BLaER1 treated with 17β-estradiol and CSF1 and Interleukin-3, amounts not matched to agents 10 nM and 100 nM (cell line): ENCODE measurements at regions not wholly inside any gene's neighbourhood (a gene's known extent, or its start where the extent isn't known, plus 50 kb on each side); places are given as distances from the start of the nearest gene placed in this dataset.
"Not testable (repeated sequence)": the region's sequence is repeated elsewhere in the genome, so short reads cannot be mapped to it uniquely, and the experiment has no call there.

Source experiments
- H3K27ac ChIP-seq, 11 experiments: shearing (Covaris generic); formaldehyde crosslinking; 2 replicates each; pipeline ENCODE4 v1.8.1; 2022
- H3K27me3 ChIP-seq, 11 experiments: shearing (Covaris generic); formaldehyde crosslinking; 2 replicates each; pipeline ENCODE4 v1.8.1; 2022
- H3K36me3 ChIP-seq, 11 experiments: shearing (Covaris generic); formaldehyde crosslinking; 2 replicates each; pipeline ENCODE4 v1.8.1; 2022
- H3K4me1 ChIP-seq, 10 experiments: shearing (Covaris generic); formaldehyde crosslinking; 2 replicates each; pipeline ENCODE4 v1.8.1; 2022
- H3K4me2 ChIP-seq, 11 experiments: shearing (Covaris generic); formaldehyde crosslinking; 2 replicates each; pipeline ENCODE4 v1.8.1; 2022
- H3K4me3 ChIP-seq, 10 experiments: shearing (Covaris generic); formaldehyde crosslinking; 2 replicates each; pipeline ENCODE4 v1.8.1; 2022
- H3K9ac ChIP-seq, 11 experiments: shearing (Covaris generic); formaldehyde crosslinking; 2 replicates each; pipeline ENCODE4 v1.8.1; 2022
- H3K9me3 ChIP-seq, 11 experiments: shearing (Covaris generic); formaldehyde crosslinking; replicated peaks in 1 of 11; 2 replicates each; pipeline ENCODE4 v1.8.1; 2022
- H4K20me1 ChIP-seq, 11 experiments: shearing (Covaris generic); formaldehyde crosslinking; 2 replicates each; pipeline ENCODE4 v1.8.1; 2022
- Cebpa-rat ChIP-seq, 11 experiments: shearing (Covaris generic); IDR thresholded peaks; 2 replicates each; pipeline ENCODE4 v1.8.1; 2022

DNA sequence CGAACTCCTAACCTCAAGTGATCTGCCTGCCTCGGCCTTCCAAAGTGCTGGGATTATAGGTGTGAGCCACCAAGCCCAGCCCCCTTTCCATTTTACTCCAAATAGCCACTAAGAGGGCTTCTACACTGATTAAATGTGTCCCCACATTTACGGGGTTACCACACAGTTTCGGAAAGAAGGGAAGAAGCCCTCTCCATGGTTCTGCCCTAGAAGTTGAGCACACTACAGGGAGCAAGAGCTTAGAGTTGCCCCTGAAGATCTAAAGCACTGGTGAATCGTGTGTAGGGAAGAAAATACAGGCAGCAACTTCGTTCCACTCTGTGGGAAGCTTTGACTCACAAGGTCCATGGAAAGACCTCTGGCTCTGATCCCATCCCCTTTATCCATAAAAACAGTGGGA lies 133.0 kb upstream of the PRKCQ start:
- H3K4me3 ChIP-seq, result no peak overlapping the region
- peaks cover 0 to 15% (median 8%) of the 10 kb centered on the region in 10 experiments; a peak in 8 of 20 replicates for H3K4me1 ChIP-seq
- H3K4me2 ChIP-seq, result no peak overlapping the region
- no peaks in the 10 kb centered on the region for H3K36me3 ChIP-seq
- no peaks in the 10 kb centered on the region for H3K27me3 ChIP-seq
- H3K27ac ChIP-seq, result no peak overlapping the region
- no peak overlapping the region for H3K9ac ChIP-seq
- no peaks in the 10 kb centered on the region for H3K9me3 ChIP-seq
- TF ChIP-seq Cebpa-rat (IDR thresholded peaks at IDR 0.05), result no peak
- H4K20me1 ChIP-seq, result no peaks in the 10 kb centered on the region

DNA sequence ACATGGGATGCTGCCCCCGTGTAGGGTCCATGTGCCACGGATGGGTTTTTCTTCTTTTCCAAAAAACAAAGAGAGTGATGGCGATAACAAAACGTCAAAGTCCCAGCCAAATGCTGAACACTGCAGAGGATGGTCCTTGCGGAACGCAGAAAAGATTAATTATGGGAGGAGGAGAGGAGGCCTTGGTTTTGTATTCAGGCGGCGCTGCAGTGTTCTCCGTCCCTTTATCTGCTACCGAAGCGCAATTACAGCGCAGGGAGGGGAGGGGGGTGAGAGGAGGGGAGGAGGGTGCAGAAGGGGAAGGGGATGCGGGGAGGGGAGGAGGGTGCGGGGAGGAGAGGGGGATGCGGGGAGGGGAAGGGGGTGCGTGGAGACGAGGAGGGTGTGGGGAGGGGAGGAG lies 131.8 kb upstream of the PRKCQ start:
- no peak overlapping the region for H3K4me3 ChIP-seq
- no peak overlapping the region for H3K27ac ChIP-seq
- no peaks in the 10 kb centered on the region for H3K9me3 ChIP-seq
- peaks cover 0 to 15% (median 8%) of the 10 kb centered on the region in 10 experiments; a peak in 8 of 20 replicates for H3K4me1 ChIP-seq
- H3K4me2 ChIP-seq, result 0 out of 22 replicates have a peak overlapping the region, but pooled peaks of 1 of the 11 experiments have one; percentile 20
- H3K27me3 ChIP-seq, result no peaks in the 10 kb centered on the region
- no peaks in the 10 kb centered on the region for H3K36me3 ChIP-seq
- H4K20me1 ChIP-seq, result no peaks in the 10 kb centered on the region
- H3K9ac ChIP-seq, result no peak overlapping the region
- no peak for TF ChIP-seq Cebpa-rat (IDR thresholded peaks at IDR 0.05)

DNA sequence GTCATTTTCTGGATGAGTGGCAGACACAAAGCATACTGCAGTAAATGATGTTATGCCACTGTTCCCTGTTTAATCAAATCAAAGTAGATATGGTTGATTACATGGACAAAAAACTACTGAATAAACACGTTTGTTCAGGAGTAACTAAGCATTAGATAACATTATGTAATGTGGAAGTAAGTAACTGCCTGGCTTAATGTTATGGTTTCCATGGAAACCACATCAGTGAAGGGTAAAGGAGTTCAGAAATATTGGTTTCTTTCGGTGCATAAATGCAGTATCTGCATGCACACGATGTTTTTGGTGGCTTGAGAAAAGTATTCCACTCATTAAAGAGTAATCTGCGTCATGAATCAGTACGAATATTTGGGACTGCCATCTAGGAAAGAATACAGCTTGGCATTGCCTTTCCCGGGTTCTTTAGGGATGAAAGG lies 131.3 kb upstream of the PRKCQ start:
- no peaks in the 10 kb centered on the region for H3K36me3 ChIP-seq
- H3K4me1 ChIP-seq, result peaks cover 0 to 15% (median 8%) of the 10 kb centered on the region in 10 experiments; a peak in 8 of 20 replicates
- no peak overlapping the region for H3K27ac ChIP-seq
- H3K4me3 ChIP-seq, result no peak overlapping the region
- H3K9ac ChIP-seq, result no peak overlapping the region
- no peaks in the 10 kb centered on the region for H3K27me3 ChIP-seq
- H3K4me2 ChIP-seq, result peak overlapping the region in 5 of 11 experiments; percentile 6 to 34 (median 23); a peak in 7 of 22 replicates
- TF ChIP-seq Cebpa-rat (IDR thresholded peaks at IDR 0.05), result no peak
- H4K20me1 ChIP-seq, result no peaks in the 10 kb centered on the region
- no peaks in the 10 kb centered on the region for H3K9me3 ChIP-seq

DNA sequence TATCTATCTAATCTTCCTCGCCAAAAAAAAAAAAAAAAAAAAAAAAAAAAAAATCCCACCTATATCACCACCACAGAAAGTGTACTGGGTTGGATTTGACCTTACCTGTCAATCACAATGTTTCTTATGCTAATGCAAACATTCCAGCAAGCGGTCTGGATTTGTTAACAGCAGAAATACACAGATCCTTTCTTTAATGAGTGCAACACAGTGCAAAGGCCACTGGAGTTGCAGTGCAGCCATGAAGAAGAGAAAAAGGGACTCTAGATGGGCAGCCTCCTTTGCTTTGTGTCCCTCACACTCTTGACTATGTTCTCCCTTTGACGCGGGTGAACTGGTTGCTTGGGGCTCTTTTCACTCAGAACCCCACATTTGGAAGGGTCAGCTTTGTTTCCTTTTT lies 127.3 kb upstream of the PRKCQ start:
- Histone ChIP-seq H4K20me1 (no peaks in the 10 kb centered on the region), H3K4me3 (no peak overlapping the region), H3K9ac (no peak overlapping the region), H3K4me1 (peaks cover 0 to 15% (median 8%) of the 10 kb centered on the region in 10 experiments; a peak in 8 of 20 replicates), H3K27ac (no peak overlapping the region), H3K9me3 (no peaks in the 10 kb centered on the region), H3K4me2 (no peak overlapping the region), H3K36me3 (no peaks in the 10 kb centered on the region), H3K27me3 (no peaks in the 10 kb centered on the region)
- TF ChIP-seq Cebpa-rat (IDR thresholded peaks at IDR 0.05), result no peak

DNA sequence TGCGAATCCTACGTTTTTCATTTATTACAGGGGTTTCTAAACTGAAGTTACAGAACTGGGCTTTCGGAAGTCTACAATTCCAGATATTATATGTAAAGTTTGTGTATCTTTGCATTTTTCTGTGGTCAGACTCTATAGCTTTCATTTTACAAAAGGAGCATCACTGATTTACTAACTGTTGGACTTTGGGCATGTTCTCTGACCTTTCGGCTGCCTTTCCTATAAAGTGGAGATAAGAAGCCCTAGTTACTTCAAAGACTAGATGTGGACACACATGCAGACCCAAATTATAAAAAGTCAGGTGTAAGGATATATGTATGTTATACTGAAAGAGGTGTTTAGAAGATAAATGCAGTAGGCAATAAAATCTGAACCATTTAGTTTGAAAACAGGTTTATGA lies 126.6 kb upstream of the PRKCQ start:
- TF ChIP-seq Cebpa-rat (IDR thresholded peaks at IDR 0.05), result no peak
- Histone ChIP-seq H3K36me3 (no peaks in the 10 kb centered on the region), H3K4me1 (peaks cover 0 to 15% (median 8%) of the 10 kb centered on the region in 10 experiments; a peak in 8 of 20 replicates), H3K27ac (no peak overlapping the region), H3K9ac (no peak overlapping the region), H3K9me3 (no peaks in the 10 kb centered on the region), H3K27me3 (no peaks in the 10 kb centered on the region), H4K20me1 (no peaks in the 10 kb centered on the region), H3K4me3 (no peak overlapping the region), H3K4me2 (no peak overlapping the region)

DNA sequence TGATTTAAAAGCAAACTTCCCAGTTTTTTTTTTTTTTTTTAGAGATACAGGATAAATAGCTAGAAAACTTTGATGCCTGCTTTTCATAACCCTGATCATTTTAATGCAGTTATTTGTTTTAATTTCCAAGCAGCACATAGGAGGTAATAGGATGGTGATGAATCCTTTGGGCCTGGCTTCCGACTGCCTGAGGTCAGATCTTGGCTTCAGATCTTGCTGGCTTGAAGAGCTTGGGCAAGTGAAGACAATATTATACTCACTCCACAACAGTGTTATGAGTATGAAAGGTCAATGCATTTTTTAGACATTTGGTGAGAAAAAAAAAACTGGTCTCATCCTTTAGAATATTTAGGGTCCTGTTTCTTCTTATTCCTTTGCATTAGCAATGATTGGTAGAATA lies 124.8 kb upstream of the PRKCQ start:
- Histone ChIP-seq H3K27ac (no peak overlapping the region), H3K27me3 (no peaks in the 10 kb centered on the region), H3K4me2 (no peak overlapping the region), H3K36me3 (no peaks in the 10 kb centered on the region), H3K4me3 (no peak overlapping the region), H3K4me1 (peaks cover 0 to 7% (median 5%) of the 10 kb centered on the region in 10 experiments; a peak in 3 of 20 replicates), H3K9me3 (no peaks in the 10 kb centered on the region), H4K20me1 (no peaks in the 10 kb centered on the region), H3K9ac (no peak overlapping the region)
- no peak for TF ChIP-seq Cebpa-rat (IDR thresholded peaks at IDR 0.05)

DNA sequence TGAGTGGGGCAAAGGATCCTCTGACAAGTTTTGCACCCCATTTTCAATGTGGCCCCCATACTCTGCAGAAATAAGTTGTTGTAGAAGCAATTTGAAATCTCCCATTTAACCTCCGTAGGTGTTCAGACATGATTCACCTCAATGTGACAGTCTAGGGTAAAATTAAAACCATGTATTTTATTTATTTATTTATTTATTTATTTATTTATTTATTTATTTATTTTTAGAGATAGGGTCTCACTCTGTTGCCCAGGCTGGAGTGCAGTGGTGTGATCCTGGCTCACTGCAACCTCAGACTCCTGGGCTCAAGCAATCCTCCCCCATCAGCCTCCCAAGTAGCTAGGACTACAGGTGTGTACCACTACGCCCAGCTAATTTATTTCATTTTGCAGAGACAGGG lies 122.8 kb upstream of the PRKCQ start:
- H3K36me3 ChIP-seq, H3K27me3 ChIP-seq, H4K20me1 ChIP-seq, H3K4me3 ChIP-seq, H3K4me1 ChIP-seq, H3K9ac ChIP-seq, H3K4me2 ChIP-seq, H3K9me3 ChIP-seq, H3K27ac ChIP-seq: not testable (repeated sequence)

DNA sequence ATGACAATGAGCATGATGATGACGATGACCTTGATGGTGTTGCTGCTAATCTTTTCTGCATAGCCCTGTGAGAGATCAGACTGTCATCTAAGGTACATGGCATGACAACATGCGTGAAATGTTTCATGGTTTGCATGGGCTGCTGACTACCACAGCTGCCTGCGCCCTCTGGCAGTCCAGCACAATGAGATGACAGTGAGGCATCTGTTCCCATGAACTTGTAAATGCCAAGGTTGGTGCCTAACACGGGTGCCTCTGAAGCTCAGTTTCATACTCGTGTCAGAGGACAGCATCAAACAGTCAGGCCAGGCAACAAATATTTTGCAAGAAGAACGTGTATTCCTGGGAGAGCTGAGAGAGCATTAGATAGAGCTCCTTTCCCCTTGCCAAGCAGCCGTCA lies 122.0 kb upstream of the PRKCQ start:
- no peak overlapping the region for H3K4me3 ChIP-seq
- H3K4me2 ChIP-seq, result no peak overlapping the region
- no peak for TF ChIP-seq Cebpa-rat (IDR thresholded peaks at IDR 0.05)

DNA sequence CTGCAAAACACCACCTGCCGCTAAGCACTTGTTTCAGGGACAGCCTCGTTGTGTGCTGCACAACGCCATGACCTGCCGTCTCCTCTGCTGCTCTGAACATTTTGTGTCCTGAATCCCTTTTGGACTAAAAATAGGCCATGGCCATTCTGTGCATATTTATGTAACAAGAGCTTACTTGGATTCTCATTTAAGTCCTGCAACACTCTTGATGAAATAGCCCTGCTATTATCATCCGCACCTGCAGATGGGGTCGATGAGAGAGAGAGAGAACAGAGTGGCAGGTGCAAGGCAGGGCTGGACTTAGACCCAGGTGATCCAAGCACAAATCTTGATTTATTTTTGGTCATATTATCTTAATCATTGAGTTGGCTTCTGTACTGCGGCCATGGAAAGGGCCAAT lies 121.2 kb upstream of the PRKCQ start:
- Histone ChIP-seq H3K27ac (no peak overlapping the region), H3K4me1 (no peaks in the 10 kb centered on the region), H3K9ac (no peak overlapping the region), H3K9me3 (no peaks in the 10 kb centered on the region), H3K27me3 (no peaks in the 10 kb centered on the region), H3K4me3 (no peak overlapping the region), H3K4me2 (no peak overlapping the region), H3K36me3 (no peaks in the 10 kb centered on the region), H4K20me1 (no peaks in the 10 kb centered on the region)
- no peak for TF ChIP-seq Cebpa-rat (IDR thresholded peaks at IDR 0.05)

More for the DNA sequence above, 122.0 kb upstream of the PRKCQ start:
- no peaks in the 10 kb centered on the region for H3K9me3 ChIP-seq
- no peaks in the 10 kb centered on the region for H3K27me3 ChIP-seq
- no peaks in the 10 kb centered on the region for H3K36me3 ChIP-seq
- no peaks in the 10 kb centered on the region for H3K4me1 ChIP-seq
- no peak overlapping the region for H3K27ac ChIP-seq
- H4K20me1 ChIP-seq, result no peaks in the 10 kb centered on the region
- no peak overlapping the region for H3K9ac ChIP-seq

DNA sequence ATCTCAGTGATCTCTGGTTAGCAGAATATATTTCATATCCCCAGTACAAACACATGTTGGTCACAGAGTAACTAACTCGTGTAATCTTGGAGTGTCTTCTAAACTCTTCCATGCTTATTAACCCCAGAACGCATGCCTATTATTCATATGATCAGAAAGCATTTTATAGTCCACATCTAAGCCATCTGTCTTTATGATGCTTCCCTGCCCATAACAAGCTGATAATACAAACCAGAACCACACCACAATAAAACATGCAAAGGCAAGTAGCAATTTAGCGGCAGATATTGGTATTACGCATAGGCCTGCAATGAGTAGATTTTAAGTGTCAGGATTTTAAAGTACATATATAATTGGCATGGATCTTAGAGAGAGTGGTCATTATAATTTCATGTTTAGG lies 120.0 kb upstream of the PRKCQ start:
- Histone ChIP-seq H3K36me3 (no peaks in the 10 kb centered on the region), H3K4me1 (no peaks in the 10 kb centered on the region), H3K27me3 (no peaks in the 10 kb centered on the region), H3K27ac (no peak overlapping the region), H4K20me1 (no peaks in the 10 kb centered on the region), H3K9me3 (no peaks in the 10 kb centered on the region), H3K9ac (no peak overlapping the region), H3K4me3 (no peak overlapping the region), H3K4me2 (no peak overlapping the region)
- TF ChIP-seq Cebpa-rat (IDR thresholded peaks at IDR 0.05), result no peak
